EL (cell line): ENCODE measurements at regions not wholly inside any gene's neighbourhood (a gene's known extent, or its start where the extent isn't known, plus 50 kb on each side); places are given as distances from the start of the nearest gene placed in this dataset.

Experiments used
- DNase-seq: peaks from one replicate; pipeline ENCODE4 v3.0.0-alpha.2; 2016

DNA sequence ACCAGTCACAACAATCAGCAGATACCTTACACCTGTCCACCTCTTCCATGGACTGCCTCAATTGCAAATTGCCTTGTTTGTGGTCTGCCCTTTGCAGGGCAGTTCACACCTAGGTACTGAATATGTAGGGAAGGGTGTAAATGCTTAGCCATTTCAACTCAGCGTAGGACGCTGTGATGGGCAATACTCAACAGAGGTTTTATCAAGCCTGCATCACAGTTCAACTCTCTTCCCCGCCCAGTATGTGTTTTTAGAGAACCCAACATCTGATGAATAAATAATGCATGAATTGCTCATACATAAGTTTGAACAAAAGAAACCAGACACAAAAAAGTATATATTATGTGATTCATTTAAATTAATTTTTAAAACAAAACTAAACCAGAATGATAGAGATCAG lies 124.4 kb downstream of the P2RY1 start:
- no peak for DNase-seq

DNA sequence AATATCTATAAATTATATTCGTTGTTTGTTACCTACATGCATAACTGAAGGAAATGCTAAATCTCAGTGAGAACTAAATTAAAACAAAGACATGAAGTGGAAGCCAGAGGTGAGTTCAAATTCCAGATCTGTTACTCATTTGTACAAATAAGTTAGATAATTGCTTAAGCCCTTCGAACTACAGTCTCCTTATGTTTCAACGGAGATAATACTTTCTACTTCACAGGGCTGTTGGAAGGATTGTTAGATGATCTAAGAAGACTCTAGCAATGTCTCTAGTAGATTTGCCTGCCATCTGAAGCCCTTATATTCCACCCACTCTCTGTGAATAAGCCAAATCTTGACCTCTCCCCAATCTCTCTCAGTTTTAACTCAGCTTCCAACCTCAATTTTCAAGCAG lies 125.8 kb downstream of the P2RY1 start:
- DNase-seq = no peak

DNA sequence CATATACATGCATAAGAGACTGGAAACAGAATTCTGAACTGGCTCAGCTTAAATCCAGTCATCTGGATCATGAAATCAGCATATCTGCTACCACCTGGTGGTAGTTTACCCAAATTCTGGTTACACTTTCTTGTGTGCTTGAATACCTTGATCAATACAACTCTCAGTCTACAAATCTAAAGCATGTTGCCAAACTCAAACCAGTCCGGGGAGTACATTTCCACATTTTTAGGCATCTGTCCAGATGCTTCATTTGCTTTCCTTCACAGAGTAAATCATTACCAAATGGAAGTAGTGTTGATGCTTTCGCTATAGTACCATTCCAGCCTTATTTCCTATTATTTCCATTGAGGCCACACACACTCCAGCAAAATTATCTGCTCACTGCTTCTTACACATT lies 126.4 kb downstream of the P2RY1 start:
- no peak for DNase-seq

DNA sequence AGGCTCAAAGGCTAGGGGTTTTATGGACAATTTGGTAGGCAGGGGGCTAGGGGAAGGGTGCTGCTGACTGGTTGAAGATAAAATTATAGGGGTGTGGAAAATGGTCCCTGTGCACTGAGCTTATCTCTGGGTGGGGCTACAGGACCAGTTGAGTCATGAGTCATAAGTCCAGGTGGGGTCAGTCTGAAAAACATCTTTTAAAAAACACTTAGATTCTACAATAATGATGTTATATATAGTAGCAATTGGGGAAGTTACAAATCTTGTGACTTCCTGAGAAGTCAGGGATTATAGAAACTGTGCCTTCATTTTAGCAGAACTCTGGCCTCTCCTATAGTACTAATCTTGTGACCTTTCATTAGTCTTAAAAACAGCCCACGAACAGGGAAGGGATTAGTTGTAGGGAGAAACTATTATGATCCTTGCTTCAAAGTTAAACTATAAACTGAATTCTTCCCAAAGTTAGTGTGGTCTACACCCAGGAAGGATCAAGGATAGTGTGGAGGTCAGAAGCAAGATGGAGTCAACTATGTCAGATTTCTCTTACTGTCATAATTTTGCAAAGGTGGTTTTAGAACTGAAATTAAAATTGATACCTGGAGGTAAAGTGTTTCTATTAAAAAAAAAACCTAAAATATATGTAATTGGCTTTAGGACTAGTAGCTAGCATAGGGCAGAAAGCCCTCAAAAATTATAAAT lies 130.1 kb downstream of the P2RY1 start:
- DNase-seq = no peak

DNA sequence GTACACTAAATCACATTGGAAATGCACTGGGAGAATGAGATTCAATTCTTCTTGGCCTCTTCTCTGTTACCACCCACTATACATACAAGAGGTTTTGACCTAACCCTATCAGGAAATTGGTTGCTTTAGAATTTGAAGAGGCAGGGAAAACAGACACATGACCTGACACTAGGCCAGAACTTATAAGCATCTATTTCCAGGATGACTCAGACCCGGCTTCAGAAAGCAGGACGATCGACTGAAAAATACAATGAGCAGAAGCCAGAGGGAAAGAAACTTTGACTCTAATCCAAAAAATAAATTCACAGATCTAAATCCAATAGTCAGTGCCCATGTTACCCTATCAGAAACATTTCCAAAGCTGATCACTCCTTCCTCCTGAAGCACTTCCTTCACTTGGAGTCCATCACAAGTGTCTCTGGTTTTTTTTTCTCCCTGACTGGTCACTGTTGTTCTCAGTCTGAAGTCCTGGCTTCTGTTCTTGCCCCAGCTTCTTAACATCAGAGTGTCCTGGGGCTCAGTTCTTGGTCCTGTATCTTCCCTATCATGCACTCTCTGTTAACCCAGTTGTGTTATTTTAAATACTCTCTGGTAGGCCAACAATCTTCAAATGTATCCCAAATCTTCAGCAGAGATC lies 133.6 kb downstream of the P2RY1 start:
- peak; percentile 3 for DNase-seq

DNA sequence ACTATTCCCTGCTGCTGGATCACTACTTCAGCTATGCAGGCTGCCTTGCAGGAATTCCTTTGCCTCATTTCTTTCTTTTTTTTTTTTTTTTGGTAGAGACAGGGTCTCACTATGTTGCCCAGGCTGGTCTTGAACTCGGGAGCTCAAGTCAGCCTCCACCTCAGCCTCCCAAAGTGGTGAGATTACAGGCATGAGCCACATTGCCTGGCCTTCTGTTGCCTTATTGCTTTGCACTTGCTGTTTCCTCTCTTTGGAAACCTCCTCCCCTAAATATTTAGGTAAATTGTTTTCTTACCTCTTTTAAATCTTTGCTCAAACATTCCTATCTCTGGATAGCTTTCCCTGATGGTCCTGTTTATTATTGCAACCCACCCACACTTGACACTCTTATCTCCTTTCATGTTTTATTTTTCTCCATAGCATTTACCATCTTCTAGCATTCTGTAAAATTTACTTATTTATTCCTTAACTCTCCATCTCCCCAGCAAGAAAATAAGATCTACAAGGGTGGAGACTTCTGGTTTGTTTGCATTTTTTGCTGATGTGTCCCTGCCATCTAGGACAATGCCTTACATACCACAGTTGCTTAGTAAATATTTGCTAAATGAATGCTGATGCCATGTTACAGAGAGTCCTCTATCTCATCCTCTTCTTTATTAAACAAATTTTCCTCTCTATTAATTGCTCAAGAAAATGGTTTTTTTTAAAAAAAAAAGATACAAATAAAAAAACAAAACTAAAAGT lies 134.8 kb downstream of the P2RY1 start:
- peak; percentile 11 for DNase-seq

DNA sequence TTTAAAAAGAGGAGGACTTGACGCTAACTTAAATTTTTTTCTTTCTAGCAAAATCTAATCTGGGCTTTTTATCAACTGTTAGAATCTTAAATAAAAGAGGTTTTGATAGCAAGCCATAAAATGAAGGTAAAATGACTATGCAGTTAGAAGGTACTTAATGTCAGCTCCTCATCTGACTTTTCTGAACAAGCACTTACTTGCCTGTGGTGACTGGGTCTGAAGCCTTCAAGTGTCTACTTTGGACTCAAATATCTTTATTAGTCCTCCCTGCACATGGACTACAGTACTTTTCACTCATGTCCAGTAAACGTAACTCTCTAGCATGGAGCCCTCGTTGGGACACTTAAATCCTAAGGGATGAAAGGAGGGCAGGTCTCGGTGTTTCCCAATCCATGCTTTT lies 135.9 kb downstream of the P2RY1 start:
- no peak for DNase-seq

DNA sequence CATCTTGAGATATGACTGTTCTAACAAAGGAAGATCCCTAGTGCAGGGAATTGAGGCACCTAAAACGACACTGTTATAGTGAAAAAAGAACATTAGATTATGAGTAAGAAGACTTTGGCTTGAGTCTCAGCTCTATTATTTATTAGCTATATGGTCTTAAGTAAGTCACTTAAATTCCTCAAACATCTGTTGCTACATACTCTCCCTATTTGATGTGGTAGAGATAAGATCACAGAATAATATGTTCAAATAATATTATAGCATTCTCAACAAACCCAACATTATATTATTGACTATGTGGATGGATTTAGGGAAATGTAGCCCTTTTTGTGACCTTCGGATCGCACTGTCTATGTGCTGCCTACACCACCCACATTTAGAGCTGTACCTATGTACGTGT lies 136.9 kb downstream of the P2RY1 start:
- no peak for DNase-seq

DNA sequence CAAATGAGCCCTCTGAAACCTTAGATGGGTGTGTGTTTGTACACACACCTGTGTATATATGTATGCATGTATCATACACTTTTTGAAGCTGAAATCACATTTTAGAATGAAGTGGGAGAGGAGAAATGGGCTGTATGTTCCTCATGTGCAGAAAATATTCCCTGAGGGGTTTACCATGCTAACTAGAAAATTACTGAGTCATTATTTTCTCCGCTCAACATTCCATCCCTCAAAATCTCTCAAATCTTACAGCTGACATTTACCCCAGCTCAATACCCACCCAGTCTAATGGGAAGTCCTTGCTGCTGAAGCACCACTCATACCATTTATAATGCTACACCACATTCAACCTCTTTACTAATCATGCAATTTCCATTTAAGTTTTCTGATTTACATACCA lies 138.6 kb downstream of the P2RY1 start:
- no peak for DNase-seq

DNA sequence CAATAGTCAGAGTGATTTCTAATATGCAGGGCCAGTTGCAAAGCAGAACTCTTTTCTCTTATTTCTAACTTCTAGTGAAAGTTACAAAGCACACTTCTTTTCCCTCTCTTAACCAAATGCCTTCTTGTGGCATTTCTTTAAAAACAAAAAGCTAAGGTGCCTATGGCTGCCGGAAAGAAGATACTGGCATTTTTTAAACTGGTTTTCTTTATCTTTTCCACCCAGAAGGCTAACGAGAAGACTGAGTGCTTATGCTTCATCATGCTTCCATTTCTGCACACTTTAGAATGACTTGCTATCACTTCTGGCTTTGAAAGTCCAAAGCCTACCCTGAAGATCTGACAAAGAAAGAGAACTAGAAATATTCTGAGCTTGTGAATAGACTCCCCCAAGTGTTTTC lies 141.3 kb downstream of the P2RY1 start:
- DNase-seq = no peak

DNA sequence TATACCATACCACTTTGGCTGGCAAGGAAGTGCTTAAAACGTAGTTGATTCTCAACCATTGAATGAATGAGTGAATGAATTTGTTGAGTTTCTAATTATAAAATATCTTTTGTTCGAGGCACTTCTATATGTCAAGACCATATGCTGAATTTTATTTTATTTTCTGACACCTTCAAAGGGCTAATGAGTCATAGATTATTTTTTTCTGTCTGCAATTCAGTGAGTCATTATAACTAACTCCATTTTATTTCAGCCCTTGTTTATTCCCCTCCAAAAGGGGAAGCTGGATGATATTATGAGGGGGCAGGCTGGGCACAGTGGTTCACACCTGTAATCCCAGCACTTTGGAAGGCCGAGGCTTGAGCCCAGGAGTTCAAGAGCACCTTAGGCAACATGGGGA lies 142.4 kb downstream of the P2RY1 start:
- DNase-seq = no peak

DNA sequence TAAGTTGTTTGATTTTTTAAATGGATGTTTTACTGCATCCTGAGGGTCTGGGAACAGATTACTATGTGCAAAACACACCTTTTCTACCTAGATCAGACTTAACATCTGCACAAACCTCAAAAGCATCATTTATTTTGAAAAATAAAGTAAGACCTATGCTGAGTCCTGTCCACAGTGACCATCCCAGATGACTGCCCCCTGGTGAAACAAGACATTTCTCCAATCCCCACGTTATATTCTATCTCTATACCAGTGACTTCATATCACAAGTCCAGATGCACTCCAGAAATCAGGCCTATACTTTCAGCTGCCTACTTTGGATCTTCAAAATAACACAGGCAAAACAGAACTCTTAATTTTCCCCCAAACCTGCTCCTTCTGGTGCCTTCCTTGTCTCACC lies 143.2 kb downstream of the P2RY1 start:
- DNase-seq = no peak

DNA sequence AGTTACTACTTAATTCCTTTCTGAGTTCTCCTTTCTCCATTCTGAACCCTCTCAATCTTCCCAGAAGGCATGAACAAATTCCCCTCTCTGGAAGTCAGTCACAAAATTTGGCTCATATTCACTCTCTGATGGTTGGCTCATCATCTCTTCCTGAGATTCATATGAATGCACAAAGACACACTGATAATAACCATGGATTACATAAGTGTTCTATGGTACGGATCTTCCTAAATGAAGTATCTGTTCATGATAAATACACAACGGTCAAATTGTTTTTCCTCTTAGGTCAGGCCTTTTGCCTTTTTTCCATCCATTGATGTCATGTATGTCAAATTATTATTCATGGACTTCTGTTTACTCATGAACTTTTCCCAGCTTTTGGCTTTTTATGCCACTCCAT lies 162.6 kb downstream of the P2RY1 start:
- DNase-seq = no peak

DNA sequence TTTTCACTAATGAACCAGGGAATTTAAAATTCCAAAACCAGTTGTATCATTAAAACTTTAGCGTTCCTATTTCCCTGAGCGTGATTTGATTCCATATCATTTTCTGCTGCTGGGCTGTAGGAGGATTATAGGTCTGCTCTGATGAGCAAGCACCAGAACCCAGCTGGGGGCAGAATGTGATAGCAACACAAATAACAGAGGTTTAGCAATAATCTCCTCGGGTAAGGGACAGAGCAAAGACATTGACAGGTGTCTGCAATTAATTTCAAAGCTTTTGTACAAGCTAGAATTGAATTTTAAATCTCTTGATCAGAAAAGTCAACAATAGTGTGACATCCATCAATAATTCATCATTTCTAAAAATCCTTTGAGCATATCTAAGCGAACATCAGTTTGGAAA lies 163.4 kb upstream of the RAP2B start:
- DNase-seq = no peak

DNA sequence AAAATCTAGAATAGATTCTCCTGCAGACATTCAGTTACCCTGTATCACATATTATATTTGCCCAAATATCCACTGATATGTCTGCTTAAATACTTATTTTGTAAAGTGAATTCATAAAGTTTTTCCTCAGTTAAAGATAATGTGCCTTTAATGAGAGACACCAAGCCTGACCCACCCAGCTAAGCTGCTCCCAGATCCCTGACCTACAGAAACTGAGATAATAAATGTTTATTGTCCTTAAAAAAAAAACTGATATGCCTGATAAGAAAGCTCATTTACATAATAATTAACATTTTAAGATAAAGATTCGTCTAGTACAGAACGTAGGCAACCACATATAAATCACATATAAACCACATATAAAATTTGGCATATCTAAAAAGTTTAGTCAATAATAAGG lies 161.7 kb upstream of the RAP2B start:
- DNase-seq = no peak

DNA sequence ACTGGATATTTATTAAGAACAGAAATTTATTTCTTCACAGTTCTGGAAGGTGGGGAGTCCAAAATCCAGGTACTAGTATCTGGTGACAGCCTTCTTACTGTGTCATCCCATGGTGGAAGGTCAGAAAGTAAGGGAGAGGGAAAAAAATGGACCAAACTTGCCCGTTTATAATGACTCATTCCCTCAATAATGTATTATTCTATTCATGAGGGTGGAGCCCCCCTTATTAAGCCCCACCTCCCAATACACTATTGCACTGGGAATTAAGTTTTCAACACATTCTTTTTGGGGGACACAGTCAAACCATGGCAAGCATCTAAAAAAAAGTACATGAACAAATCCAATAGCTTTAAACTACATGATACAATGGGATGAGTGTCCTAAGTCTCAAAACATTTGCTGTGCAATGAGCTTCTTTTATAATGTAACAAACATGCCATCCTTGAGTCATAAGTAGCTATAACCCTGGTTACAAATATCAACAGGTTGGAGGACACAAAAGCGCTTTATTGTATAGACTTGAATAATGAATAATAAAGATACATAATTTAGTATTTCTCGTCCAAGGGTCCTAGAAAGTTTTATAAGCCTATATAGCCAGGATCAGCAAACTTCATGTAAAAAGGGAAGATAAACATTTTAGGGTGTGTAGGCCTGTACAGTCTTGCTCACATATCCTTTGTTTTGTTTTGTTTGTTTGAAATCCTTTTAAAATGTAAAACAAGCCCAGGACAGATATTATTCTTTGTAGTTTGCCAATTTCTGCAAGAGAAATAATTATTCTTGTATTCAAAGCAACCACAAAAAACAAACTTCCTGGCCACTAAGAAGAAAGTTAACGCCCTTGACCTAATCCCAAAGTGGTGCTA lies 160.6 kb upstream of the RAP2B start:
- no peak for DNase-seq

DNA sequence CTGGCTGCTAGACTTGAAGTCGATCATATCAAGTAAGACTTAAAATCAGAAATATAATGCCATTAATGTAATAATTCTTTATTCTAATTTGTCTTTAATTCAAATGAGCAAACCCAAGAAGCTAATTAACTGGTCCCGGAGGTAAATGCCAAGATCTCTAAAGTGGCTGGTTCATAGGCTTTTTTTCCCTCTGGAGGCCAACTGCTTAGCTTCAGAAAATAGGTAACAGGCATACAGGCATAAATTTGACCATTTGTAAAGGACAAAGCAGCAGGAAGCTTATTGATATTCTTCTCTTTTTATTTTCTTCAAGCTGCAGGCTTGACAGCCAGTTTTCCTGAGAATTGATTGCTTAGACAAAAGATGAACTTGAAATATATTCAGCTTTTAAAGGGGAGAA lies 158.6 kb upstream of the RAP2B start:
- no peak for DNase-seq

DNA sequence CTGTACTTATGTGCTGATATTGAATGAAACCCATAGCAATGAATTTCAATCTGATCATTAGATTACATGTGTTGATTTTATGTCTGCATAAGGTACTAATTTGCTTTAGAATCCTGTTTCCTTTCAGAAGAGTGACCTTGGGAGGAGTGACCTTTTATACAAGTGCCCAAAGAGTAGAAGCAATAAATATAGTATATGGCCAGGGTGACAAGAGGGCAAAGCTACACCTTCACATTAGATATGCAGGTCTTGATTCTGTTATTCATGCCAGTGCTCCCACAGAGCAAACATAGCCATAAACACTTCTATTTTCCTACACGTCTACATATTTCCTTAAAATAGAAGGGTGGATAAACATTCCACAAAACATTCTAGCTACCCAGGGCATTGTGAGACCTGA lies 158.2 kb upstream of the RAP2B start:
- DNase-seq = no peak

DNA sequence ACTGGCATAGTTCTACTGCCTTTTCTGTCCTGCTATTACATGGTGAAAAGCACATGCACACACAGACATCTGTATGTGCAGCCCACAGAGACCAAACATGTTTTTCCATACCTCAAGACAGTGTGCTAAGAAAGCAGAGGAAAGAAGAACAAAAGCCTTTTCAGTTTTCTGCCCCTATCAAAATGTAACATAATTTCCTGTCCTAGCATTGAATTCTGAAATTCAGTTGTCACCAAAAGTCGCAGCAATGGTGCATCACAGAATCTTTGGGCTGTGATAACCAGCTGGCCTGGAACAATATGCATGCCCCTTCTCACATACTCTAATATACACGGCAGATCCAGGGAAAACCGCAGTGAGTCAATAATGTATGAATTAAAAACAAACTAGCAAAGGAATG lies 153.8 kb upstream of the RAP2B start:
- DNase-seq = no peak

DNA sequence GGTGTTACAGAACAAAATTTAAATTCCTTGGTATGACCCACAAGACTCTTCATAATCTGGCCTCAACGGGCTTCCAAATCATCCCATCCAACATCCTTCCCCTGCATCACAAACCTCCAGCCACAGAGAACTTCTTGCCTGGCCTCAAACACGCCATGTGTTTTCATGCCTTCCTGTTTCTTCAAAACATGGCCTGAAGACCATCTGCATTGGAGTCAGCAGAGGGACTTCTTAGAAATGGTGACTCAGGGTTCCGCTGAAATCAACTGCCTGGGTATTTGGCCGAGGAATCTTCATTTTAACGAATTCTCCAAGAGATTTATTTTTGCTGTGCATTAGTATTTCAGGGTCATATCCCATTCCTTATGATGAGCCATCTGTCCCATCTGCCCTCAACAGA lies 138.1 kb upstream of the RAP2B start:
- DNase-seq = no peak

DNA sequence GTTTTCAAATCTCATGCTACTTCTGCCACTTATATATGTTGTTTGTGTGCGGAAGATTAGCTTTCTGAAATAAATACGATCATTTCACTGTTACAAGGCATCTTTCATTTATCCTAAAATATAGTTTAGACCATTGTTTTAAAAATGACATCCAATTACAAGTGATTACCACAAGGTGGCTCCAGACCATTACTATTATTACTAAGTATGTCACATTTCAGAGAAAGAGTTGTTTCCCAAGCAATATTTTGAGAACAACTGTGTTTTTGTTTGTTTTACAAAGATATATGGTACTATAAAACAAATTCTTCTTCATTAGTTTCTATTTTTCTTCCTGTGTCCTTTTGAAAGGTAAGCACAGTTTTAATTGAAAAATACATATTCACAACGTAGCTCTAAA lies 136.0 kb upstream of the RAP2B start:
- DNase-seq = peak; percentile 40

DNA sequence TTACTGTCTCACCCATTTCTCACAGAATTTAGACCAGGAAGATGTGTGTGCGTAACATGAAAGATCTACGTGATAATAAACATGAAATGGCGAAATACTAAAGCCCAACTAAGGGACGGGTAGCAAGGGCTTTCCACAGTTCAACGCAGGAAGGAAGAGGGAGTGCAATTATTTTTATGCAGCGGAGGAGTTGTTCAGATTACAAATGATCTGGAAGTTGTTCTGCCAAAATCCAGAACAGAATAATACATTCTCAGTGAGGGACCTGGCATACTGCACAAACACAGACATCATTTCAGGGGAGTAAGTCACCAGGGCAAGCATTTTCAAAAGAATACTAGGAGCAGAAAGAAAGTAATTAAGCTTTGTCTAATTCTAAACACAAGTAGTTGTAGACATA lies 133.6 kb upstream of the RAP2B start:
- DNase-seq = no peak

DNA sequence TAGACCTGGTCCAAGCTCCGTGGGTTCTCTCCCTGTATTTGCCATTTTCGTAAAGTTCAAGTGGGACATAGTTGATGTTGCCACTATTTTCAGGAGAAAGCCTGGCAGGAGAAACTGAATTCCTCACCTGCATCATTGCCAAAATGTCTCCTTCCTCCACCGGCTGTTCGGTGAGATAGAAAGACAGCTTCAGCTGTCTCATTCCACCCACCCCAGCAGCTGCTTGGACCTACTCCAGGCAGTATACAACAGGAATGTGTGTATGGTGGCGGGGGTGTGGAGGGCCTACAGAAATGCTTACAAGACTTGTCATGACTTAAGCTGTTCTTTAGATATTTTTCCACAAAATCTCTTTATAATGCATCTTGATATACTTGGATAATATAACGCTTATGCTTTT lies 132.7 kb upstream of the RAP2B start:
- peak; percentile 47 for DNase-seq

DNA sequence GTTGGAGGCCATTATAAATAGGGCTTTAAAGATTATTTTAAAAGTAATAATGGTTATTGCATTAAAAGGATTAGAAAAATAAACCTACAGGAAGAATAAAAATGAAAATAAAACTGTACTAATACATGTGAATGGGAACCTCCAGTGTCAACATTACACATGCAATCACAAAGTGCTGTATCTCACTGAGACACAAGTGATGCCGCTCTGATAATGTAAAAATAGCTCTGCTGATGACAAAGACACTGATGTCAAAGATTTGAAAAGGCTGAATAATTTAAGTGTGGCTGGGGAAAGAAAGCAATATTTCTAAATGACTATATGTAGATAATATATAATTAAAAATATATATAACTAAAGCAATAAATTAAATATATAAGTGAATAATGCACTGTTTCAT lies 129.1 kb upstream of the RAP2B start:
- no peak for DNase-seq
